ENCODE measurements at regions not wholly inside any gene's neighbourhood (a gene's known extent, or its start where the extent isn't known, plus 50 kb on each side); places are given as distances from the start of the nearest gene placed in this dataset.
A peak's percentile ranks its signal among the peaks of the same experiment; 100 is the strongest.

- H3K9me3 Mint-ChIP-seq = peaks cover 2% of the 10 kb centered on the region
- H3K27me3 Mint-ChIP-seq (ENCODE audit: low read depth, poor library complexity) = peaks cover 57% of the 10 kb centered on the region
- H3K36me3 Mint-ChIP-seq (ENCODE audit: low read depth) = peaks cover 11% of the 10 kb centered on the region
- peaks cover 97% of the 10 kb centered on the region for H3K4me1 Mint-ChIP-seq
- peak; percentile 56 for DNase-seq
- TF ChIP-seq CTCF (IDR thresholded peaks at IDR 0.05) = no peak
- peak overlapping the region; percentile 62 for H3K4me3 Mint-ChIP-seq
- peak overlapping the region; percentile 96 for H3K27ac Mint-ChIP-seq
These were observed 154.0 kb downstream of the TRIM27 start for GRCh38 chr6:28769626-28770402.

- Mint-ChIP-seq H3K27ac (no peak overlapping the region), H3K4me1 (peaks cover 94% of the 10 kb centered on the region), H3K9me3 (no peaks in the 10 kb centered on the region), H3K36me3 (ENCODE audit: low read depth) (peaks cover 2% of the 10 kb centered on the region), H3K27me3 (ENCODE audit: low read depth, poor library complexity) (peaks cover 53% of the 10 kb centered on the region), H3K4me3 (no peak overlapping the region)
- DNase-seq = no peak
- TF ChIP-seq CTCF (IDR thresholded peaks at IDR 0.05) = no peak
These were observed 153.1 kb downstream of the TRIM27 start for GRCh38 chr6:28770732-28771131.

GRCh38 chr6:28771401-28772267 lies 152.2 kb downstream of the TRIM27 start:
- Mint-ChIP-seq H3K27me3 (ENCODE audit: low read depth, poor library complexity) (peaks cover 52% of the 10 kb centered on the region), H3K27ac (peak overlapping the region; percentile 52), H3K36me3 (ENCODE audit: low read depth) (no peaks in the 10 kb centered on the region), H3K9me3 (no peaks in the 10 kb centered on the region), H3K4me1 (peaks cover 93% of the 10 kb centered on the region), H3K4me3 (peak overlapping the region; percentile 92)
- peak; percentile 56 for TF ChIP-seq CTCF (IDR thresholded peaks at IDR 0.05)
- DNase-seq = peak; percentile 70

- Mint-ChIP-seq H3K36me3 (ENCODE audit: low read depth) (no peaks in the 10 kb centered on the region), H3K9me3 (no peaks in the 10 kb centered on the region), H3K27ac (peak overlapping the region; percentile 97), H3K4me3 (peak overlapping the region; percentile 92), H3K27me3 (ENCODE audit: low read depth, poor library complexity) (peaks cover 45% of the 10 kb centered on the region), H3K4me1 (peaks cover 93% of the 10 kb centered on the region)
- peak; percentile 41 for DNase-seq
- TF ChIP-seq CTCF (IDR thresholded peaks at IDR 0.05) = no peak
These were observed 151.1 kb downstream of the TRIM27 start for GRCh38 chr6:28772480-28773381.

GRCh38 chr6:28774292-28775051 lies 149.3 kb downstream of the TRIM27 start:
- Mint-ChIP-seq H3K27me3 (ENCODE audit: low read depth, poor library complexity) (peaks cover 55% of the 10 kb centered on the region), H3K4me1 (peaks cover 92% of the 10 kb centered on the region), H3K4me3 (peak overlapping the region; percentile 92), H3K36me3 (ENCODE audit: low read depth) (peaks cover 3% of the 10 kb centered on the region), H3K27ac (peak overlapping the region; percentile 97), H3K9me3 (peaks cover under 1% of the 10 kb centered on the region)
- TF ChIP-seq CTCF (IDR thresholded peaks at IDR 0.05) = no peak
- DNase-seq = no peak

All from nephron progenitor cell (in vitro differentiated cells).